ENCODE measurements at regions not wholly inside any gene's neighbourhood (a gene's known extent, or its start where the extent isn't known, plus 50 kb on each side); places are given as distances from the start of the nearest gene placed in this dataset.

DNA sequence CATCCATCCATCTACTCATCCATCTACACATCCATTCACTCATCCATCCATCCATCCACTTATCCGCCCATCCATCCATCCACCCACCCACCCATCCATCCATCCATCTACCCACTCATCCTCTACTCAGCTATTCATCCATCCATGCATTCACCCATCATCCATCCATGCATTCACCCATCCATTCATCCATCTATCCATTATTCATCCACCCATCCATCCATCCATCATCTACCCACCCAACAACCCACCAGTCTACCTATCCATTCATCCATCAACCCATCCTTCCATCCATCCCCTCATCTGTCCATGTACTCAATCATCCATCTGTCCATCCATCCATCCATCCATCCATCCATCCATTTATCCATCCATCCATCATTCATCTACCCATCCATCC, 972.7 kb downstream of the BRD1 start:
- H3F3A ChIP-seq (replicated peaks; ENCODE audit: low read depth): no peaks in the 10 kb centered on the region
- H2AFZ ChIP-seq: no peak overlapping the region
- no peaks in the 10 kb centered on the region for H3K36me3 ChIP-seq (ENCODE audit: insufficient read depth)
- no peak overlapping the region for H3K27ac ChIP-seq (ENCODE audit: low read depth)
- no peaks in the 10 kb centered on the region for H3K27me3 ChIP-seq (ENCODE audit: insufficient read depth)
- Mint-ChIP-seq H3K36me3 (ENCODE audit: low read depth) (no peaks in the 10 kb centered on the region), H3K27ac (no peak overlapping the region), H3K27me3 (ENCODE audit: insufficient read depth, low read depth, poor library complexity) (peaks cover 13% of the 10 kb centered on the region), H3K4me1 (no peaks in the 10 kb centered on the region), H3K4me3 (no peak overlapping the region), H3K9me3 (peaks cover 26% of the 10 kb centered on the region)
- ATAC-seq (no peak), DNase-seq (ENCODE audit: low spot score) (no peak)
- H3K4me2 ChIP-seq: no peak overlapping the region
- H3K4me1 ChIP-seq (ENCODE audit: insufficient read depth): no peaks in the 10 kb centered on the region
- no peaks in the 10 kb centered on the region for H3K9me2 ChIP-seq (ENCODE audit: insufficient read depth)
- H4K20me1 ChIP-seq (replicated peaks; ENCODE audit: insufficient read depth): no peaks in the 10 kb centered on the region
- H3K4me3 ChIP-seq: no peak overlapping the region
- TF ChIP-seq ZNF114 (CRISPR knock-in tag; IDR thresholded peaks at IDR 0.05) (no peak), NANOG (IDR thresholded peaks at IDR 0.05; ENCODE audit: borderline replicate concordance) (no peak), EZH2phosphoT487 (IDR thresholded peaks at IDR 0.05; ENCODE audit: unreplicated experiment) (no peak), EZH2 (IDR thresholded peaks at IDR 0.05; ENCODE audit: low read depth, unreplicated experiment) (no peak), CREB1 (CRISPR knock-in tag; IDR thresholded peaks at IDR 0.05; ENCODE audit: low read depth) (no peak), JUNB (IDR thresholded peaks at IDR 0.05; ENCODE audit: unreplicated experiment) (no peak), ZNF331 (CRISPR knock-in tag; IDR thresholded peaks at IDR 0.05; ENCODE audit: low read depth) (no peak), STAT1 (IDR thresholded peaks at IDR 0.05; ENCODE audit: unreplicated experiment) (no peak), POLR2AphosphoS5 (IDR thresholded peaks at IDR 0.05; ENCODE audit: low read depth) (no peak)
- TF ChIP-seq, protein P1, sequence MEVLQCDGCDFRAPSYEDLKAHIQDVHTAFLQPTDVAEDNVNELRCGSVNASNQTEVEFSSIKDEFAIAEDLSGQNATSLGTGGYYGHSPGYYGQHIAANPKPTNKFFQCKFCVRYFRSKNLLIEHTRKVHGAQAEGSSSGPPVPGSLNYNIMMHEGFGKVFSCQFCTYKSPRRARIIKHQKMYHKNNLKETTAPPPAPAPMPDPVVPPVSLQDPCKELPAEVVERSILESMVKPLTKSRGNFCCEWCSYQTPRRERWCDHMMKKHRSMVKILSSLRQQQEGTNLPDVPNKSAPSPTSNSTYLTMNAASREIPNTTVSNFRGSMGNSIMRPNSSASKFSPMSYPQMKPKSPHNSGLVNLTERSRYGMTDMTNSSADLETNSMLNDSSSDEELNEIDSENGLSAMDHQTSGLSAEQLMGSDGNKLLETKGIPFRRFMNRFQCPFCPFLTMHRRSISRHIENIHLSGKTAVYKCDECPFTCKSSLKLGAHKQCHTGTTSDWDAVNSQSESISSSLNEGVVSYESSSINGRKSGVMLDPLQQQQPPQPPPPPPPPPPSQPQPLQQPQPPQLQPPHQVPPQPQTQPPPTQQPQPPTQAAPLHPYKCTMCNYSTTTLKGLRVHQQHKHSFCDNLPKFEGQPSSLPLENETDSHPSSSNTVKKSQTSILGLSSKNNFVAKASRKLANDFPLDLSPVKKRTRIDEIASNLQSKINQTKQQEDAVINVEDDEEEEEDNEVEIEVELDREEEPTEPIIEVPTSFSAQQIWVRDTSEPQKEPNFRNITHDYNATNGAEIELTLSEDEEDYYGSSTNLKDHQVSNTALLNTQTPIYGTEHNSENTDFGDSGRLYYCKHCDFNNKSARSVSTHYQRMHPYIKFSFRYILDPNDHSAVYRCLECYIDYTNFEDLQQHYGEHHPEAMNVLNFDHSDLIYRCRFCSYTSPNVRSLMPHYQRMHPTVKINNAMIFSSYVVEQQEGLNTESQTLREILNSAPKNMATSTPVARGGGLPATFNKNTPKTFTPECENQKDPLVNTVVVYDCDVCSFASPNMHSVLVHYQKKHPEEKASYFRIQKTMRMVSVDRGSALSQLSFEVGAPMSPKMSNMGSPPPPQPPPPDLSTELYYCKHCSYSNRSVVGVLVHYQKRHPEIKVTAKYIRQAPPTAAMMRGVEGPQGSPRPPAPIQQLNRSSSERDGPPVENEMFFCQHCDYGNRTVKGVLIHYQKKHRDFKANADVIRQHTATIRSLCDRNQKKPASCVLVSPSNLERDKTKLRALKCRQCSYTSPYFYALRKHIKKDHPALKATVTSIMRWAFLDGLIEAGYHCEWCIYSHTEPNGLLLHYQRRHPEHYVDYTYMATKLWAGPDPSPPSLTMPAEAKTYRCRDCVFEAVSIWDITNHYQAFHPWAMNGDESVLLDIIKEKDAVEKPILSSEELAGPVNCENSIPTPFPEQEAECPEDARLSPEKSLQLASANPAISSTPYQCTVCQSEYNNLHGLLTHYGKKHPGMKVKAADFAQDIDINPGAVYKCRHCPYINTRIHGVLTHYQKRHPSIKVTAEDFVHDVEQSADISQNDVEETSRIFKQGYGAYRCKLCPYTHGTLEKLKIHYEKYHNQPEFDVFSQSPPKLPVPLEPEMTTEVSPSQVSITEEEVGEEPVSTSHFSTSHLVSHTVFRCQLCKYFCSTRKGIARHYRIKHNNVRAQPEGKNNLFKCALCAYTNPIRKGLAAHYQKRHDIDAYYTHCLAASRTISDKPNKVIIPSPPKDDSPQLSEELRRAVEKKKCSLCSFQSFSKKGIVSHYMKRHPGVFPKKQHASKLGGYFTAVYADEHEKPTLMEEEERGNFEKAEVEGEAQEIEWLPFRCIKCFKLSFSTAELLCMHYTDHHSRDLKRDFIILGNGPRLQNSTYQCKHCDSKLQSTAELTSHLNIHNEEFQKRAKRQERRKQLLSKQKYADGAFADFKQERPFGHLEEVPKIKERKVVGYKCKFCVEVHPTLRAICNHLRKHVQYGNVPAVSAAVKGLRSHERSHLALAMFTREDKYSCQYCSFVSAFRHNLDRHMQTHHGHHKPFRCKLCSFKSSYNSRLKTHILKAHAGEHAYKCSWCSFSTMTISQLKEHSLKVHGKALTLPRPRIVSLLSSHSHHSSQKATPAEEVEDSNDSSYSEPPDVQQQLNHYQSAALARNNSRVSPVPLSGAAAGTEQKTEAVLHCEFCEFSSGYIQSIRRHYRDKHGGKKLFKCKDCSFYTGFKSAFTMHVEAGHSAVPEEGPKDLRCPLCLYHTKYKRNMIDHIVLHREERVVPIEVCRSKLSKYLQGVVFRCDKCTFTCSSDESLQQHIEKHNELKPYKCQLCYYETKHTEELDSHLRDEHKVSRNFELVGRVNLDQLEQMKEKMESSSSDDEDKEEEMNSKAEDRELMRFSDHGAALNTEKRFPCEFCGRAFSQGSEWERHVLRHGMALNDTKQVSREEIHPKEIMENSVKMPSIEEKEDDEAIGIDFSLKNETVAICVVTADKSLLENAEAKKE (CRISPR knock-in tag; IDR thresholded peaks at IDR 0.05): no peak
- TF ChIP-seq, protein P2, sequence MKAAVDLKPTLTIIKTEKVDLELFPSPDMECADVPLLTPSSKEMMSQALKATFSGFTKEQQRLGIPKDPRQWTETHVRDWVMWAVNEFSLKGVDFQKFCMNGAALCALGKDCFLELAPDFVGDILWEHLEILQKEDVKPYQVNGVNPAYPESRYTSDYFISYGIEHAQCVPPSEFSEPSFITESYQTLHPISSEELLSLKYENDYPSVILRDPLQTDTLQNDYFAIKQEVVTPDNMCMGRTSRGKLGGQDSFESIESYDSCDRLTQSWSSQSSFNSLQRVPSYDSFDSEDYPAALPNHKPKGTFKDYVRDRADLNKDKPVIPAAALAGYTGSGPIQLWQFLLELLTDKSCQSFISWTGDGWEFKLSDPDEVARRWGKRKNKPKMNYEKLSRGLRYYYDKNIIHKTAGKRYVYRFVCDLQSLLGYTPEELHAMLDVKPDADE (IDR thresholded peaks at IDR 0.05): no peak
- TF ChIP-seq, protein P3, sequence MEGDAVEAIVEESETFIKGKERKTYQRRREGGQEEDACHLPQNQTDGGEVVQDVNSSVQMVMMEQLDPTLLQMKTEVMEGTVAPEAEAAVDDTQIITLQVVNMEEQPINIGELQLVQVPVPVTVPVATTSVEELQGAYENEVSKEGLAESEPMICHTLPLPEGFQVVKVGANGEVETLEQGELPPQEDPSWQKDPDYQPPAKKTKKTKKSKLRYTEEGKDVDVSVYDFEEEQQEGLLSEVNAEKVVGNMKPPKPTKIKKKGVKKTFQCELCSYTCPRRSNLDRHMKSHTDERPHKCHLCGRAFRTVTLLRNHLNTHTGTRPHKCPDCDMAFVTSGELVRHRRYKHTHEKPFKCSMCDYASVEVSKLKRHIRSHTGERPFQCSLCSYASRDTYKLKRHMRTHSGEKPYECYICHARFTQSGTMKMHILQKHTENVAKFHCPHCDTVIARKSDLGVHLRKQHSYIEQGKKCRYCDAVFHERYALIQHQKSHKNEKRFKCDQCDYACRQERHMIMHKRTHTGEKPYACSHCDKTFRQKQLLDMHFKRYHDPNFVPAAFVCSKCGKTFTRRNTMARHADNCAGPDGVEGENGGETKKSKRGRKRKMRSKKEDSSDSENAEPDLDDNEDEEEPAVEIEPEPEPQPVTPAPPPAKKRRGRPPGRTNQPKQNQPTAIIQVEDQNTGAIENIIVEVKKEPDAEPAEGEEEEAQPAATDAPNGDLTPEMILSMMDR (conservative IDR thresholded peaks at IDR 0.05; ENCODE audit: low read depth in 2 of 2): no peak
- TF ChIP-seq, protein P4, sequence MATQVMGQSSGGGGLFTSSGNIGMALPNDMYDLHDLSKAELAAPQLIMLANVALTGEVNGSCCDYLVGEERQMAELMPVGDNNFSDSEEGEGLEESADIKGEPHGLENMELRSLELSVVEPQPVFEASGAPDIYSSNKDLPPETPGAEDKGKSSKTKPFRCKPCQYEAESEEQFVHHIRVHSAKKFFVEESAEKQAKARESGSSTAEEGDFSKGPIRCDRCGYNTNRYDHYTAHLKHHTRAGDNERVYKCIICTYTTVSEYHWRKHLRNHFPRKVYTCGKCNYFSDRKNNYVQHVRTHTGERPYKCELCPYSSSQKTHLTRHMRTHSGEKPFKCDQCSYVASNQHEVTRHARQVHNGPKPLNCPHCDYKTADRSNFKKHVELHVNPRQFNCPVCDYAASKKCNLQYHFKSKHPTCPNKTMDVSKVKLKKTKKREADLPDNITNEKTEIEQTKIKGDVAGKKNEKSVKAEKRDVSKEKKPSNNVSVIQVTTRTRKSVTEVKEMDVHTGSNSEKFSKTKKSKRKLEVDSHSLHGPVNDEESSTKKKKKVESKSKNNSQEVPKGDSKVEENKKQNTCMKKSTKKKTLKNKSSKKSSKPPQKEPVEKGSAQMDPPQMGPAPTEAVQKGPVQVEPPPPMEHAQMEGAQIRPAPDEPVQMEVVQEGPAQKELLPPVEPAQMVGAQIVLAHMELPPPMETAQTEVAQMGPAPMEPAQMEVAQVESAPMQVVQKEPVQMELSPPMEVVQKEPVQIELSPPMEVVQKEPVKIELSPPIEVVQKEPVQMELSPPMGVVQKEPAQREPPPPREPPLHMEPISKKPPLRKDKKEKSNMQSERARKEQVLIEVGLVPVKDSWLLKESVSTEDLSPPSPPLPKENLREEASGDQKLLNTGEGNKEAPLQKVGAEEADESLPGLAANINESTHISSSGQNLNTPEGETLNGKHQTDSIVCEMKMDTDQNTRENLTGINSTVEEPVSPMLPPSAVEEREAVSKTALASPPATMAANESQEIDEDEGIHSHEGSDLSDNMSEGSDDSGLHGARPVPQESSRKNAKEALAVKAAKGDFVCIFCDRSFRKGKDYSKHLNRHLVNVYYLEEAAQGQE (IDR thresholded peaks at IDR 0.05; ENCODE audit: unreplicated experiment): no peak
- no peaks in the 10 kb centered on the region for H3K79me2 ChIP-seq (replicated peaks; ENCODE audit: insufficient read depth)

Data from GM23338 (cell line).